22Rv1 (cell line): ENCODE measurements at regions not wholly inside any gene's neighbourhood (a gene's known extent, or its start where the extent isn't known, plus 50 kb on each side); places are given as distances from the start of the nearest gene placed in this dataset.

Experiments used
- ZFX ChIP-seq: fragments of 450-650 bp; IDR thresholded peaks from 2 replicates; pipeline ENCODE4 v1.6.1; 2017; ENCODE audit warnings: antibody characterized with exemption, borderline replicate concordance
- TF ChIP-seq, protein P1 (sequence below): fragments of 450-650 bp; IDR thresholded peaks from 2 replicates; pipeline ENCODE4 v1.5.1; 2017; ENCODE audit warnings: mild to moderate bottlenecking

DNA sequence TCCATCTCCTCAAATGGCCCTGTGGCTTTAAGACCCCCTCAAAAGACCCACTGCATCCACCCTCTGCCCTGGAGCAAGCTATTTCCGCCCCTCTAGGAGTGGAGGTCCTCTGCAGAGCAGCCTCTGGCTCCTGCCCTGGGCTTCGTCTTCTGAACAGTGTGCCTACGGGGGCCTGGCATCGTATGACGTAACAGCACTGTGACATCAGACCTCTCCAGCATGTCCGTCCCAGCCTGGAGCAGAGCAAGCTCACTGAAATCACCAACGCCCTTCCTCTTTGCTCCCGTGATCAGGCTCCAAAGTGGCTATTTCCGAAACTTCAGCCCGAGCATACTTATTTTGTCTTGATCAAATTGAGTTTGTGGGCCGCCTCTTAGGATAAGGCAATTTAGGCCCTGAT is 69.1 kb upstream of the PTCH1 start:
- TF ChIP-seq, protein P1, sequence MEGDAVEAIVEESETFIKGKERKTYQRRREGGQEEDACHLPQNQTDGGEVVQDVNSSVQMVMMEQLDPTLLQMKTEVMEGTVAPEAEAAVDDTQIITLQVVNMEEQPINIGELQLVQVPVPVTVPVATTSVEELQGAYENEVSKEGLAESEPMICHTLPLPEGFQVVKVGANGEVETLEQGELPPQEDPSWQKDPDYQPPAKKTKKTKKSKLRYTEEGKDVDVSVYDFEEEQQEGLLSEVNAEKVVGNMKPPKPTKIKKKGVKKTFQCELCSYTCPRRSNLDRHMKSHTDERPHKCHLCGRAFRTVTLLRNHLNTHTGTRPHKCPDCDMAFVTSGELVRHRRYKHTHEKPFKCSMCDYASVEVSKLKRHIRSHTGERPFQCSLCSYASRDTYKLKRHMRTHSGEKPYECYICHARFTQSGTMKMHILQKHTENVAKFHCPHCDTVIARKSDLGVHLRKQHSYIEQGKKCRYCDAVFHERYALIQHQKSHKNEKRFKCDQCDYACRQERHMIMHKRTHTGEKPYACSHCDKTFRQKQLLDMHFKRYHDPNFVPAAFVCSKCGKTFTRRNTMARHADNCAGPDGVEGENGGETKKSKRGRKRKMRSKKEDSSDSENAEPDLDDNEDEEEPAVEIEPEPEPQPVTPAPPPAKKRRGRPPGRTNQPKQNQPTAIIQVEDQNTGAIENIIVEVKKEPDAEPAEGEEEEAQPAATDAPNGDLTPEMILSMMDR = no peak
- TF ChIP-seq ZFX = no peak
